Occipital lobe (tissue), 1 donor: ENCODE measurements at regions not wholly inside any gene's neighbourhood (a gene's known extent, or its start where the extent isn't known, plus 50 kb on each side); places are given as distances from the start of the nearest gene placed in this dataset.
"Not testable (repeated sequence)": the region's sequence is repeated elsewhere in the genome, so short reads cannot be mapped to it uniquely, and the experiment has no call there.

ENCODE experiments used
- DNase-seq: peaks from one replicate; lab custom pipeline; 2025; lab: John Stamatoyannopoulos, UW

DNA sequence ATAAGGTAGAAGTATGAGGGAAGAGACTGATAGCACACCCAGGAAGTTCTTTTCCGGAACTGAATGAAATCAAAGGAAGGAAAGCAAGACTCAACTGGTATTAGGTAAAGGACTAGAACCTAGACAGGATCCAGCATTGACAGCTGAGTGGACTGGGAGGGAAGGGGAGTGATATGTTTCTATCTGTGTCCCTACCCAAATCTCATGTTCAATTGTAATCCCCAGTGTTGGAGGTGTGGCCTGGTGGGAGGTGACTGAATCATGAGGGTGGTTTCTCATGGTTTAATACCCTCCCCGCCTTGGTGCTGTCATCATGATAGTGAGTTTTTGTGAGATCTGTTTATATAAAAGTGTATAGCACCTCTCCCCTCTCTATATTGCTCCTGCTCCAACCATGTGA is 415.9 kb upstream of the KCNMB2 start:
- DNase-seq = no peak

DNA sequence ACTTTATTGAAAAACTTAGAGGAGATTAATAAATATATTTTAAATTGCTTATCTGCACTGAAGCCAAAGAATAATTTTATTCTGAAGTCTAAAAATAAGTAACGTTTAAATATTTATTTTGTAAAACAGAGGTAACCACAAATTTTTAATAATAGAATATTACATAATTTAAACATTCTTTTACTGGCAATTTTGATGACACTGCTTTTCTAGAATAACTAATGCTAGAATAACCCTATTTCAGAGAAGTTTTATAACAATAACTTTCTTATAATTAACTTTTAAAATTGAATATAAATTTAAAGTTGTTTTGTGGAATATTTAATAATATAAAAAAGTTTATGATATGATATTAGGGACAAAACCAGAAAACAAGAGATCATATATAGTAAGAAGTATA is 409.6 kb upstream of the KCNMB2 start:
- no peak for DNase-seq

DNA sequence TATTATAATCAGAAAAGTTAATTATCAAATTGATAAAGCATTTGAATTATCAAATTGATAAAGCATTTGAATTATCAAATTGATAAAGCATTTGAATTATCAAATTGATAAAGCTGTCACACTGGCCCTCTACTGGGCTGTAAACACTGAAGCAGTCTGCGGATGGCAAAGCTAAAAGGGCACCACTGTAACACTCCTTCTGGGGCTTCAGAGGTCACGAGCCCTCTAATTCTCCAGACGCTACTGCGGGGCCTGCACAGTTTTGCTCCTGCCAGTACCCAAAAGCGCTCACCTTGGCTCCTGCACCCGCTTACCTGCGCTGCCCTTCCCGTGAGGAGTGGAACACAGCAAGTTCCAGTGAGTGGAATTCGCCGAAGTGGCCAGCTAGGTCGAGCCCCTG is 409.0 kb upstream of the KCNMB2 start:
- no peak for DNase-seq

DNA sequence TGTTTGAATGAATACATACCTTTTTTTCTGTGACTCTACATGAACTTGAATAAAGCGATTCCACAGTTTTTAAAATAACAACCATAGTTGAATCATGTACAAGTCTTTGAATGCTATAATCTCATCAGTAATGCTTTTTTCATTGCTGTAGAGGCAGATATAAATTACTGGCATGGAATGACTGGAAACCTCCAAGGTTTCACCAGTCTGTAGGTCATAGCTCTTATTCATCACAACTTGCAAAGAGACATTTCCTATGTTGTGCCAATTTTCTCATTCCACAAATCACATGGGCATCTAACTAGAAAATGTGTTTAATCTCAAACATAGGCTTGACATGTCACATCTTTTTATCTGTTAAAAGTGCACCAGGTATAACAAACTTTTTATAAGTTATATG is 407.1 kb upstream of the KCNMB2 start:
- DNase-seq = no peak

DNA sequence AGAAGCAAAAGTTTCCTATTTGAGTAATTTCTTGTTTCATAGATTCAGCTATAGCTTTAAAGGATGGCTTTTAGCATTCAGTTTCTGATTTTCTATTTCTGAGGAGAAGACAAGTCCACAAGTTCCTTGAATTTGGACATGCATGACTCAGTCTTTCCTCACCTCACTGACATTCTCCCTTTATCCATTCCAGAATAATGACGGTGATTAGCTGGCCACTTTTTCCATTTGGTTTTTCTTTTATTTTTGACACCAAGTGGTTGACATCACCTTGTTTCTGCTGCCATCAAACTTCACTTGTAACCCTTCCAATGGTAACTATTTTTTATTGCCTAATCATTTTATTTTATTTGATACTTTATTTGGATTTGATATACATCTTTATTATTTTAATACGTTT is 404.4 kb upstream of the KCNMB2 start:
- no peak for DNase-seq

DNA sequence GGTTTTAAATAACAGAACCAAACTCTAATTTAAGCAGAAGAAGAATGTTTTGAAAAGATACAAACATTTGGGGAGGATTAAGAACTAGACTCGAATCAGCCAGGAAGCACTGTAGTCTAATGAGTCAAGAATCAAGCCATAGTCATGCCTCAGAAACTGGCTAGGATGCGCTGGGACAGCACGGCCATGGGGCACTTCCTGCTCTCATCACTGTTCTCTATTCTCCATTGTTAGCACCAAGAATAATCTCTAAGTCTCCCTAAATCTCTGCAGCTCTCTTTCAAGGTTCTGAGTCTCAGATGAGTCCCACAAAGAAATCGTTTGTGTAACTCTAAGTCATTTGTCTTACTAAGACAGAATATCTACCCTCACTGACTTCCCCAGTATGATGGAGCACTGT is 399.0 kb upstream of the KCNMB2 start:
- DNase-seq = no peak

DNA sequence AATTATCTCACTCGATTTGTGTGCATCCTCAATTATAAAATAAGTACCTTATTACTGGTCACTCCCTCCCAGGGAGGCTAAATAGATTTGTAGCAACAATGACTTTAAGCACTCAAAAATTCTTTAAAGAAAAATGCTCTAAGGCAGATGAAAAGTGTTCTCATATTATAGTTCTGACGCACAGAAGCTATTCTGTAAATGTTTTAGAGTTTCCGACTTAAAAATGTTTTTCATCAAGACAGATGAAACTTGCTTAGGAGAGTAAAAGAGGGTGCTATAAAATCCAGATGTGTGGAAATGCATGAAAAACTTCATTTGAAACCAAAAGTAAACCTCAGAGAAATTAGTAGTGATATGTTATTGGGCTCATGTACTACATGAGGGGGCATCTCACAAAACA is 398.4 kb upstream of the KCNMB2 start:
- DNase-seq = no peak

DNA sequence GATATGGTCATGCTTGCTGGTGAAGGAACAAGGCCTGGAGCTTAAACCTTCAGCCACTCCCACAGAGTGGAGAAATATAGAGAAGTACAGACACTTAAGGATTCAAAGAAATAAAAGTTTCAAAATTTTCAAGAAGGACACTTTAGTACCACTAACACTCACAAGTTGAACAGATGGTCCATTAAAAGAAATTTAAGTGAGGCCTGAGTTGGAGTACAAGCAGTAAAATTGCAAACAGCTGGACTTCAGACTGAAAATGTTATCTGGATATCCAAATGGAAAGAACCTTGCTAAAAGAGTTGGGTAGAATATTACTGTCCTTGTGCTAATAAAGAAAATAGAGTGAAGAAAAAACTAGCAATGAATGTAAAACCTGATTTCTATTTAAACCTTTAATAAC is 397.1 kb upstream of the KCNMB2 start:
- DNase-seq = no peak

DNA sequence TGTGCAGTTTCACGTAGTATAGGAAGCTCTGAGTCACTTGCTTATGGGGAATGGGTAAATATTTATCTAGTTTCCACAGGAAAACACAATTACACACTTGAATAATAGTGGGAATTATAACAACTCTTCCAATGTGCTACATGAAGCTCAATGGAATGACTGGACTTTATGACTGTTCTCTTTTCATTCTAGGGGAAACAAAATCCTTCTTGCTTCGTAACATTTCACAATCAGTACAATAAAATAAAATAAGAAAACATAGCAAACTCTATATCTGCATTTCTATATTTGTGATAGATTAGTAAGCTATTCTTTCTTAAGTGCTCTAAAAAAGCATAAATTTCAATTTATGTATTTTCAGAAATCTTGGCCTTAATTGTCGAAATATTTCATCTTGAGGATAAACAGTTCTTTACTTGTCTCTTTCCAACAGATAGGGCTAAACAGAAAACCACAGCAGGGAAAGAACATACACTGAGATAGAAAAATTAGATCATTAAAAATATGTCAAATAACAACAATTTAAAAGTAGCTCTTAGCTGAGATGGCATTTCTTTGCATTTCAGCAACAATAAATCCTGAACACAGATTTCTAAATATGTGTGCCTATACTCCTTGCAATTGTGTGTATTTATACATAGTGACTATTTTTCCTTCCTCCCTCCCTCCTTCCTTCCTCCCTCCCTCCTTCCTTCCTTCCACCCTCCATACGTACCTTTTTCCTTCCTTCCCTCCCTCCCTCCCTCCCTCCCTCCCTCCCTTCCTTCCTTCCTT is 395.5 kb upstream of the KCNMB2 start:
- DNase-seq = no peak

DNA sequence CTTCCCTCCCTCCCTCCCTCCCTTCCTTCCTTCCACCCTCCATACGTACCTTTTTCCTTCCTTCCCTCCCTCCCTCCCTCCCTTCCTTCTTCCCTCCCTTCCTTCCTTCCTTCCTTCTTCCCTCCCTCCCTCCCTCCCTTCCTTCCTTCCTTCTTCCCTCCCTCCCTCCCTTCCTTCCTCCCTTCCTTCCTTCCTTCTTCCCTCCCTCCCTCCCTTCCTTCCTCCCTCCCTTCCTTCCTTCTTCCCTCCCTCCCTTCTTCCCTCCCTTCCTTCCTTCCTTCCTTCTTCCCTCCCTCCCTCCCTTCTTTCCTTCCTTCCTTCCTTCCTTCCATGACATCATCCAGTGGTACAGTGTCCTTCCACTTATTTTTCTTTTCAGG is 394.9 kb upstream of the KCNMB2 start:
- not testable (repeated sequence) for DNase-seq

DNA sequence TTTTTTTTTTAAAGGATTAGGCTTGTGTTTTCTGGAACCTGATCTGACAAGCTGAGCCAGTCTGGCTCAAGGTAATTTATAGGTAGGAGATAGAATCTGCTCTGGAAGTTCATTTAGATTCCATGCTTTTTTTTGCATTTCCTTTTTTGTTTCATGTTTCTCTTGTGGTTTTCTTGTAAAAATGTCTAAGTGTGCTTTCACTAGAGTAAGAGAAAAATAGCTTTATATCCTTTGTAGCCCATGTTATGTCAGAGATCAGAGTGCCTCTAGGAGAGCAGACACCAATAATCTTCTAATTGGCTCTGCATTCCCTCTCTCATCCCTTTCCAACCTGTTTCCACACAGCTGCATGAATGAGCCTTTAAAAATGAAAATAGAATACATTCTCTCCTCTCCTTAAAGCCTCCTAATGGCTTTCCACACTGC is 389.8 kb upstream of the KCNMB2 start:
- DNase-seq = no peak

DNA sequence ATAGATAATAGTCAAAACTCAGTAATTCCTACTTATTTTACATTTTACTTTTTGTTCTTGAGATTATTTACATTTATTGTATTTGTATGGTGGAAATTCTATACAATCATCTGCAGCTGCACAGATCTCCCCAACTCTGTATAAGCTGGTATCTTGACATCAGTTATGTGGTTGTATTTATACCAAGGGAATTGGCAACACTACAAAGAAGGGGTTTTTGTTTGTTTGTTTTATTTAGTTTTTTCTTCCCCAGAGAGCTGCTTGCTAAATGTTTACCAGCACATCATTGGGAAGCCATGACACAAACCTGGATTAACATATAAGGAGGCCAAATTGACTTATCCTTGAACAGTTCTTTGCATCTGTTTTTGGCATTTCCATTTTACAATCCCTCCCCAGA is 389.2 kb upstream of the KCNMB2 start:
- DNase-seq = no peak

DNA sequence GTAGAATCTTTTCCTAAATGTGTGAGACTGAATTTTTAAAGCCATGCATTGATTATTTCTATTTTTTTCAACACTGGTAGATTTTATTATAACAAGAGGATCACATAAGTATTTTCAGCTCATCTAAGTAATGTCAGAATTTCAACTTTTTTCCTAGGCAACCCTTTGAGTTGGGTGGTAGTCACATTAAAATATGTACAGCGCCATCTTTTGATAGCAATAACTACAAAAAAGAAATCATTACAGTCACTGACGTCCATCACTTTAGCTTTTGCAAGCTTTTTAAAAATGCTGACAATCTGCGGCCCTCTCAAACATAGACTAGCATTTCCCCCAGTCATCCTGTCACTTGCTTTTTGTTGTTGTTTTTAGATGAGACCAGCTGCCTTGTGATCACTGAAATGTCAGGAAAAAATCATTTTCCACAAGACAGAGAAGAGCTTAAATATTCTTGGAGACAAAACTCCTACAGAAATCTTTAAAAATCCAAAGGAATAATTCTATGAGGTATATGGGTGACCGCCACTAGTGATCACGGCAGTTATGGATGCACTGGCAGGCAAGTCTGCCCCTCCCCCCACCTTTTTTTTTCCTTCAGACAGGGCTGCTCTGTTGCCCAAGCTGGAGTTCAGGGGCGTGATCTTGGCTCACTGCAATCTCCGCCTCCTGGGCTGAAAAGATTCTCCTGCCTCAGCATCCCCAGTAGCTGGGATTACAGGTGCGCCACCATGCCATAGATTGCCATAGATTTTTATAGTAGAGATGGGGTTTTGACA is 384.0 kb upstream of the KCNMB2 start:
- DNase-seq = no peak

DNA sequence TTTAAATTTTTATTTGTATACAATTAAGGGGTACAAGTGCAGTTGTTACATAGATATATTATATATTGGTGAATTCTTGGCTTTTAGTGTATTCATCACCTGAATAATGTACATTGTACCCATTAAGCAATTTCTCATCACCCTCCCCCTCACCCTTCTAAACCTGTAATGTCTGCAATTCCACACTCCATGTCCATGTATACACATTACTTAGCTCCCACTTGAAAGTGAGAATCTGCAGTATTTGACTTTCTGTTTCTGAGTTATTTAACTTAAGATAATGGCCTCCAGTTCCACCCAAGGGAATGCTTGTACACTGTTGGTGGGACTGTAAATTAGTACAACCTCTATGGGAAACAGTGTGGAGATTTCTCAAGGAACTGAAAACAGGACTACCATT is 383.2 kb upstream of the KCNMB2 start:
- no peak for DNase-seq

DNA sequence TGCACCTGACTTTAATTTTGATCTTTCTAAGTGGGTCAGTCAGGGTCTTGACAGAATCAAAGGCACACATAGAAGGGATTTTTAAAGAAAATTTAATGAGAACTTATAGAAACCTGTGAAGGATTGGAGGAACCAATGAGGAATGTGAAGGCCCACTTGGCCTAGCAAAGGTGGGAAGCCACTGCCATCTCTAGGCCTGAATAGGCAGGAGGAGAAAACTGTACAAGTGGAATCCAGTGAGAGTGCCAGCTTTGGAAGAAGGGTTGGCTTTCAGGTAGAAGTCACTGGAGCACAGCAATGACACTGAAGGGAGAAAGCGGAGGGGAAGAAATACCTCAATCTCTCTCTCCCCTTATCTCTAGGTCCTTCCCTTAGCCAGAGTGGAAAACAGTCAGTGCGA is 380.7 kb upstream of the KCNMB2 start:
- DNase-seq = no peak

DNA sequence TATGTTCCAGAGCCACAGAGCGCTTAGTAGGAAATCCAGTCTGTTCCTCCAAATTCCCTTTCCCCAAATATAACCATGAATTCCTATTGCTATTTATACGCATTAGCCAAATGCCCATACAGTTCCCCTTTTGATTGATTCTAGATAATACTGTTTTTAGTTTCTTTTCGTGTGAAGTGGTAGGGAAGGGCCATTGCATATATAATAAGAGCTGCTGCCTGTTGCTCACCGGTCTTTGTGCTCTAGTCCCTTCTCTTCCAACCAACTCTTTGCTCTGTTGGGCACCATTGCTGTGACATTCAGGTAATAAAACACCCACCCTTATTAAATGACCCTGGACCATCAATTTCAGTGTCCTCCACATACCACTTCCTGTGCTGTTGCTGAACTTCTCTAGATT is 379.9 kb upstream of the KCNMB2 start:
- no peak for DNase-seq

DNA sequence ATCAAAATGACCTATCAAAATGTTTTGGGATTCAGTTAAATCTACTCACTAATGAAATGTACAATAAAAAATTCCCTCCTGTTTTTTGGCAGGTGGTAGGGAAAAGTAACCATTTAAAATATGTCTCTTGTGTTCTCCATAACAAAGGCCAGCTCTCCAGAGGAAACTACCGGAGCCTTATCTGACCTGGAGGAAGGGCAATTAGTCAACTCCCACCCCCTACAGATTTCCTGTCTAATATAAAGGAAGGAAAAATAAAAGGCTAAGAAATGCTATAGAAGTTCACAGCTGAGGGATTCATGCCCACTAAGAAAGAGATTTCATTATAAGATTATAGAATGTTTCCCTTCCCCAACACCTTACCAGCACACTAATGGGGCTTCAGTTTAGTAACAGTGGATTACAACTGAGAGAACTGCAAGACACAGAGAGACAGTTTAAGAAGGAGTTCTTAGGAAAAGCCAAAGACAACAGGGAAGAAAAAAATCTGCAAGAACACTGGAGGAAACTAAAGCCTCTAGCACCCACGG is 376.5 kb upstream of the KCNMB2 start:
- DNase-seq = no peak

DNA sequence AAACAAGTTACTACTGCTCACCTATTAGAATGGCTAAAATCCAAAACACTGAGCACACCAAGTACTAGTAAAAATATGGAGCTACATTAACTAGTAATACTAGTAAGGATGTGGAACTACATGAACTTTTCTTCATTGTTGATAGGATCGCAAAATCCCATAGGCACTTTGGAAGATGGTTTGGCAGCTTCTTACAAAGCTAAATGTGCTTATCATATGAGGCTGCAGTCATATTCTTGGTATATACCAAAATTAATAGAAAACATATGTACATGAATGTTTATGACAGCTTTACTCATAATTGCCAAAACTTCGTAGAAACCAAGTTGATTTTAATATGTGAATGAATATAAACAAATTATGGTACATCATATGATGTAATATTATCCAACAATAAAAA is 366.8 kb upstream of the KCNMB2 start:
- DNase-seq = no peak

DNA sequence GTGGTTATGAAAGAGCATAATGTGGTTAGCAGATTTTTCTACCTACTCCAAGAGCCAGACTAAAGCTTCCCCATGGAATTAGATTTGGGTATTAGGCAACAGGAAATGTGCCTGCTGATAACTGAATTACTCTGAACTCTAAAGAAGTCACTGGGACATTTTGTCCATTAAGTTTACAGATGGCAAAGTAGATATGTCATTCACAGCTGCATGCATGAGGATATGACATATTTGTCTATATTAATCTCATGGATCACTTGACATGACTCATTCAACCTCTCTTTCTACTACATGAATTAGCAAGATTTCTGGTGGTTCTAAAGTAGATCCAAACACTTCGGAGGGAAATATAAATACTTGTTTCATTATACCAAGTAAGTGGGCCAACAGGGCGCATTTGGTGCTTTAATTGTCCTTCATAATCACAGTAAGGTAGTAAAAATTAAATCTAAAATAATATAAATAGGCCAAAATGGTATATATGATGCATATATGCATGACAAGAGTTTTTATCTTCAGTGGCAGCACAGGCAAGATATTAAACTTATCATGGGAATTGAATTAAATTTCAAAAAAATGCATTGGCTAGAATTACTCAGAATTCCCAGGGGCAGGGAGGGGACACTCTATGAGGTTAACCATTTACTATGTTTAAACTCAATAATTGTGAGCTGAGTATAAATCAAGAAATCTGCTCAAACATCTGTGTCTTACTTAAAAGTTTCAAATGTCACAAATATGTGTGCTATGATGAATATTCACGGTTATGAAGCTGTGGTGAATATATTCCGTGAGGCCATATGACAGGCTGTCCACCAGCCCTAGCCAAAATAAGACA is 365.3 kb upstream of the KCNMB2 start:
- DNase-seq = no peak

DNA sequence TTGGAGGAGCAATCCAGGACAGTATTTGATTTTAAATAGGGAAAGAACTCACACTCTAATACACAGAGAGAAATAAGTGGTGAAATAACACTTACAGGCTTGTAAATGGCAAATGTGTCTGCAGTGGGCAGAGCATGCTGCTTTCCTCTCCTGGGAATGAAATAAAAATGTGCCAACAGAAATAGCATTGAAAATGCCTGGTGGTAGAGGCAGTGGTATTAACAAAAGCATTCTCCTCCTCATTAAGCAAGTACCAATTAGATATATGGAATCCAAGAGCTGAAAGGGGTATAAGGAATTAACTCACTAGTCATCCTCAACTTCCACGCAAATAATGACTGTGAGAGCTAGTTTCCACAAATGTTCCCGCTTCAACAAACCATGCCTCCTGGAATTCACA is 364.1 kb upstream of the KCNMB2 start:
- DNase-seq = no peak

DNA sequence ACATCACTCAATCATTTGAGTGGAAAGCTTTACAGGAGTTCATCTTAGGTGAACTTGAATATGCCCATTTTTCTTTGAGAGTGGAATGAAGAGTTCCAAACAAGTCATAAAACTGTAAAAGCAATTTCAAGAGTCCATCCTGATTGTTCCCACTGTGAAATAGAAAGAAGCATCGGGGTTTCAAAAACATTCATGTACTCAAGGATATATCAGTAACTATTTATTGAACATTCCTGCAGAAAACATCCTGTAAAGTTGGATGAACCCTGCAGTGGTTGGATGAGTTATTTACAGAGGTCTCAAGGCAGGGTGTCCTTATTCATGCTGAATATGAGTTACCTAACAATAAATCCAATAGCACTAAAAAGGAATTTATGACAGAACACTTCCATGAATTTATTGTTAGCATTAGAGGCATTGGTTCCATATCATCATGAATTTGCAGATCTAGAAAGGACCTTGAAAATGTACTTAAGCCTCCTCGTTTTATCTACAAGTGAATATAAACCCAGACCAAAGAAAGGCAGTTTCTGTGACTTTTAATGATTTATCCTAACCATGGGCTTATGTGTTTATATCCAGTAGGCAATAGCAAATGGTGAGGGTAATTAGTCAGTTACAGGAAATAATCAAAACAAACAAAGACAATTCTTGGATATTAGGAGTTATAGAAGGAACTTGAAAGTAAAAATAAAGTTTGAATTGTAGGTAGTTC is 361.9 kb upstream of the KCNMB2 start:
- DNase-seq = no peak
